Retina (tissue), 1 donor: ENCODE measurements at regions not wholly inside any gene's neighbourhood (a gene's known extent, or its start where the extent isn't known, plus 50 kb on each side); places are given as distances from the start of the nearest gene placed in this dataset.
"Not testable (repeated sequence)": the region's sequence is repeated elsewhere in the genome, so short reads cannot be mapped to it uniquely, and the experiment has no call there.

Experiments
- DNase-seq: peaks from one replicate; pipeline ENCODE4 v3.0.0-alpha.2; 2016

DNA sequence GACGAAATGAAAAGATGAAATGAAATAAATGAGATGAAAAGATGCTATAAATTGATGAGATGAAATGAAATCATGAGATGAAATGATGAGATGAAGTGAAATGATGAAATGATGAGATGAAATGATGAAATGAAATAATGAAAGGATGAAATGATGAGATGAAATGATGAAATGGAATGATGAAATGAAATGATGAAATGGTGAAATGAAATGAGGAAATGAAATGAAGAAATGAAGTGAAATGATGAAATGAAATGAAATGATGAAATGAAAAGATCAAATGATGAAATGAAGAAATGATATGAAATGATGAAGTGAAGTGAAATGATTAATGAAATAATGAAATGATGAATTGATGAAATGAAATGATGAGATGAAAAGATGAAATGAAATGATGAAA is 138.5 kb upstream of the ERV3-1 start:
- not testable (repeated sequence) for DNase-seq

GRCh38 chr7:65144557-65144956 is 138.1 kb upstream of the ERV3-1 start:
- not testable (repeated sequence) for DNase-seq

- not testable (repeated sequence) for DNase-seq
Observed at GRCh38 chr7:65144119-65144518, 137.6 kb upstream of the ERV3-1 start.

GRCh38 chr7:65141894-65142293 is 135.4 kb upstream of the ERV3-1 start:
- peak; percentile 0 for DNase-seq

DNA sequence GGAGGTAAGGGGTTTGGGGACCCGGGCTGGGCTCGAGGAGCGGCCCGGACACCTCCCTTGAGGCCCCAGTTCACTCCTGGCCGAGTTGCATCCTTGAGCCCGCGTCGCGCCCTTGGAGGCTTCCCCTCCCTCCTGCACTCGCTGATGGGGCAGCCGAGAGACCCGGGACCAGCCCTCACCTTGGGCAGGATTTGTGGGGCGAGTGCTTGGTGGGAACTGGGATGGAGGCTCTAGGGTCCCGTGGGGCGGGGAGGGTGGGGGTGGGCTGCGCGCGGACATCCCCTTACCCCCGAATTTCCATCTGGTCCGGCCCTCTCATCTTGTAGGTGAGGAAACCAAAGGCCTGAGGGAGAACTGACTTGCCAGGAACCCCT is 134.9 kb upstream of the ERV3-1 start:
- peak; percentile 30 for DNase-seq

- peak; percentile 69 for DNase-seq
Observed at GRCh38 chr7:65140543-65141404, 134.3 kb upstream of the ERV3-1 start.

GRCh38 chr7:65136850-65137249 is 130.4 kb upstream of the ERV3-1 start:
- DNase-seq = not testable (repeated sequence)

DNA sequence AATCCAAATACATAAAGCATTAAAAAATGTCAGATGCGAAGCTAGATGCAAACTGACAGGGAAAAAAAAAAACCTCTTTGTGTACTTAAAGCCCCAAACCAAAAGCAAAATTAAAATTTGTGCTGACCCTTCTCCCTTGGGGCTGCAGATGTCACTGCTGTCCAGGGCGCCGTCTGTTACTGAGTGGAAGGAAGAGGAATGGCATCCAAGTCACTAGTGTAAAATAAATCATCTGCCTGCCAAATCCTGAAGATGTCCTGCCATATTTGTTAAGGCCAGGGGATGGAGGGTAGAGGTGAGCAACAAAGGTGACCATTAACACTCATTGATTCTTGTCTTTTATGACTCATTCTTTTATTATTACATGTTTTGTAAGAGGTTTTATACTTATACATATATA is 126.6 kb upstream of the ERV3-1 start:
- not testable (repeated sequence) for DNase-seq

GRCh38 chr7:65132256-65132655 is 125.8 kb upstream of the ERV3-1 start:
- DNase-seq = not testable (repeated sequence)

- DNase-seq = not testable (repeated sequence)
Observed at GRCh38 chr7:65127364-65127763, 120.9 kb upstream of the ERV3-1 start.

DNA sequence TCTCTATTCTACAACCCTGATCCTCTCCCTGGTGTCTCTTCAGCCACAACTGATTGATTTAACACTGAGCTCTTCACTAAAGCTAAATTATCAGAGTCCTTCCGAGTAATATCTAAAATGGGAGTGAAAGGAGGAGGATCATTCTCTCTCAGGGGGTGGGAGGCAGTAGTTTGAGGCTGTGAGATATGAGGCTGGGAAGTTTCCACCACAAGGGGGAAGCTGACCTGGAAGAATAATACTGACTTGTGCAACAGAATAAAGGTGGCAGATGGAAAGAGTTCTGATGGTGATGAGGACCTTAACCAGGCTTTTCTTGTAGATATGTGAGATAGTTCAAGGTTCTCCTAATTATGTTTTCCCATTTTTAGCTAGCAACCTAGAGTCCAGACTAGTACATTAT is 118.1 kb upstream of the ERV3-1 start:
- not testable (repeated sequence) for DNase-seq

GRCh38 chr7:65105650-65106203 is 99.2 kb upstream of the ERV3-1 start:
- not testable (repeated sequence) for DNase-seq

- not testable (repeated sequence) for DNase-seq
Observed at GRCh38 chr7:65100499-65100898, 94.0 kb upstream of the ERV3-1 start.

DNA sequence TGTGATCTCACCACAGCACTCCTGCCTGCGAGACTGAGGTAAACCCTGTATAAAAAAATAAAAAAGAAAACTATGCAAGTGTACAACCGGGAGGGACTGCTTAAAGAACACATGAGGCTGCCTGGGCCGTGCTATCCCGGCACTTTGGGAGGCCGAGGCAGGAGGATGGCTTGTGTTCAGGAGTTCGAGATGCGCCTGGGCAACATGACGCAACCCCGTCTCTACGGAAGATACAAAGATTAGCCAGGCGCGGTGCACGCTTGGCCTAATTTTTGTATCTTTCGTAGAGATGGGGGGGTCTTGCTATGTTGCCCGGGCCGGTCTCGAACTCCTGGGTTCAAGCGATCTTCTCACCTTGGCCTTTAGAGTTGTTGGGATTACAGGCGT is 75.2 kb upstream of the ERV3-1 start:
- DNase-seq = not testable (repeated sequence)

DNA sequence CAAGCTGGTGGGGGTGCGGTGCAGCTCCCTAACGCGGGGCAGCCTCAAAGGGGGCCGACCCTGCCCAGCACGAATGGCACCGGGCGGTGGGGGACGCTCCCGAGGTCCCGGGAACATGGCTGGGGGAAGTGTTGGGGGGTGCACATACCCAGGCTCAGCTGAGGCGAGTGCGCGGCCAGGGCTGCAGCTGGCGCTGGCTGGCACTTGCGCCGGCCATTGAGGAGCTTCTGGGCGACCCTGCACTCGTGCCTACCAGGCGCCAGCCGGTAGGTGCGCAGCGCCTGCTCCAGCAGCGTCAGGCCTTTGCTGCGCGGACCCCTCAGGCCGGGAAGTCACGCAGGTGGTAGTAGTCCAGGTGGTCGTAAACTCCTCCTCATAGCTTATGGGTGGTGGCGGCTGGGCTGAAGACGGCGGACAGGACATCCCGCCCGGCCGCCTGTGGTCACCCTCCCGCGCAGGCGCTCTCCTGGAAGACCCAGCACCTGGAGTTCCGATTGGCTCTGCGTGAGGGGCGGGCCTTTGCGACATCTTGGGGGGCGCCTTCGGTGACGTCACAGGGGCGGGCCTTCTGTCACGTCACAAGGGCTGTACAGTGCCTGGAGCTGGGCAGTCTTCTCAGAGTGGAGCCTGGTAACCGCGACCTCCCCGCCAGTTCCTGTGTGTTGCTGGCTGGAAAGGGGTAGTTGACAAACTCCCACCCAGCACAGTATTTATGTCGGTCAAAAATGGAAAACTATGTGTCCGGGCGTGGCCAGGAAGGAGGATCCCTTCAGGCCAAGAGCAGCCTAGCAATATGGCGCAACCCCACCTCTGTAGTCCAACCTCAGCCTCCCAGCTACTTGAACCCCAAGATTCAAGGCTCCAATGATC is 74.5 kb upstream of the ERV3-1 start:
- peak; percentile 95 for DNase-seq

- not testable (repeated sequence) for DNase-seq
Observed at GRCh38 chr7:65074959-65075358, 68.5 kb upstream of the ERV3-1 start.

- not testable (repeated sequence) for DNase-seq
Observed at GRCh38 chr7:65073160-65073559, 66.7 kb upstream of the ERV3-1 start.

- DNase-seq = not testable (repeated sequence)
Observed at GRCh38 chr7:65071854-65072431, 65.5 kb upstream of the ERV3-1 start.

DNA sequence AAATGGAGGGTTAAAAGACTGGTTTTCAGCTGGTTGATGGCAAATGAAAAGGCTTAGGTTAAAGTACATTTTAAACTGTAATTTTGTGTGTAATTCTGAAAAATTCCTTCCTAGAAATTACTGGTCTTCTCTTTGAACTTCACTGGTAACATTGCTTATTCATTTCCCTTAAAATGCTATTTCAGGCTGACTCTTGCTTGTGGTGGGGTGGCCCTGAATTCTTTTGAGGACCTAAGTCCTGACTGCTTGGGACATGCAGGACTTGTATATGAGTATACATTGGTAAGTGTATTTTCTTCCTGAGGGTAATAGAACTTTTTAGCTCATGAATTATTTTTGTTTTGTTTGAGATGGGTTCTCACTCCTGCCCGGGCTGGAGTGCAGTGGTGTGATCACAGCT is 63.0 kb upstream of the ERV3-1 start:
- DNase-seq = not testable (repeated sequence)

- not testable (repeated sequence) for DNase-seq
Observed at GRCh38 chr7:65062566-65062965, 56.1 kb upstream of the ERV3-1 start.

DNA sequence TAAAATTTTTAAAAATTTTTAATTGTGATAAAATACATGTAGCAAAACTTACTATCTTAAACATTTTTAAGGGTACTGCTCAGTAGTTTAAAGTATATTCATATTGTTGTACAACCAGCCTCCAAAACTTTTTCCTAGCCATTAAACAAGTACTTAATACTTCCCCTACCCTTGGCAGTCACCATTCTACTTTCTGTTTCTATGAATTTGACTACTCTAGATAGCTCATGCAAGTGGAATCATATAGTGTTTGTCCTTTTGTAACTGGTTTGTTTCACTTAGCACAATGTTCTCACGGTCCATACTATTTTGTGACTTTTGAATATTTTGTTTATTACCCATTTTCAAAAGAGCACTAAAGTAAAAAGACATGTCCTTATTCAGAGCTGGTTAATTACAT is 52.8 kb upstream of the ERV3-1 start:
- DNase-seq = not testable (repeated sequence)
